Erythroblast (primary cell): ENCODE measurements at regions not wholly inside any gene's neighbourhood (a gene's known extent, or its start where the extent isn't known, plus 50 kb on each side); places are given as distances from the start of the nearest gene placed in this dataset.

ENCODE experiments used
- GATA1 ChIP-seq: IDR thresholded peaks from 2 replicates; pipeline ENCODE4 v1.6.1; 2011; ENCODE audit warnings: low read depth, mild to moderate bottlenecking, control low read depth, low read length, moderate library complexity
- POLR2A ChIP-seq: IDR thresholded peaks from 2 replicates; pipeline ENCODE4 v1.6.1; 2011; ENCODE audit warnings: mild to moderate bottlenecking, low read length

DNA sequence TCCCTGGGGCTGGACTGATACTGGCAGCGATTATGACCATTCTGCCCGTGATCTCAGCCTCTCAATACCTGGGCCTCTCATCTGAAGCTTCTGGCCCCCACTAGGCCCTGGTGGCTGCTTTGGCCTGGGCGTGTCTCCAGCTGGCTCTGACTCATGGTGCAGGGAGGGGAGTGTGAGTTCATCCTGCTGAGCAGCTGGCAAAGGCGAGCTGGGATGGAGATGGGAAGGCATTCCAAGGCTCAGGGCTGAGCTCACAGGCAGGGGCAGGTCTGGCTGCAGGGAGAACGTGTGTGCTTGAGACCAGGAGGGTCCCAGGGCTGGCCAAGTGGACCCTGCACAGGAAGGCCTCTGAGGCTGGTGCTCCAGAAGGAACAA is 221.8 kb downstream of the TMEM121 start:
- TF ChIP-seq POLR2A (no peak), GATA1 (no peak)
